Left colon (tissue), 2 donors: ENCODE measurements at regions not wholly inside any gene's neighbourhood (a gene's known extent, or its start where the extent isn't known, plus 50 kb on each side); places are given as distances from the start of the nearest gene placed in this dataset.
A peak's percentile ranks its signal among the peaks of the same experiment; 100 is the strongest.

Source experiments
- ATAC-seq: fragments of 200-7000 bp; cut with Tn5 transposase; one replicate; pipeline ENCODE4 v1.9.1; 2020; ENCODE audit warnings: mild to moderate bottlenecking, moderate library complexity
- DNase-seq, 2 donors: peaks; one replicate each; pipeline ENCODE4 v3.0.0-alpha.2; 2020
- intact Hi-C, 2 donors: fragments of 100-400 bp; cut with DNase I in 1 of 2; cut with micrococcal nuclease in 1 of 2; formaldehyde crosslinking; loops; one replicate each; pipeline versions ENCODE4 v1.11.2 to v1.14.0; 2022; cut with DNase I, micrococcal nuclease
- donor health status: DM: no; HTN: no; CAD: no.
- donor health status: DM: yes; HTN: yes; CAD: no.

DNA sequence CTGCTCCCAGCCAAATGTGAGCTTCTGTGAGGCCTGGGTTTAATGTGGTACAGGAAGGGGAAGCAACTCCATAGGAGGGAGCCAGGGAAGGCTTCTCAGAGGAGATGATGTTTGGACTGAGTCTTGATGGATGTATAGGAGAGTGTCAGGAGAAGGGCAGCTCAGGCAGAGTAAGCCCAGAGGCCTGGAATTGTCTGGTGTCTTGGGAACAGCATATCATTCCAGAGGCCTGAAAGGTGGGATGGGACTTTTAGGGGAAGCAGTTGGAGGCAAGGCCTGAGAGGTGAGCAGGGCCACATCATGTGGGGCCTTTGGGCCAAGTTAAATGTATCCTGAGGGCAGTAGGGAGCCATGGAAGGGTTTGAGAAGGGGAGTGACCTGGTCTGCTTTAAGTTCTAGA, 148.6 kb upstream of the WNT4 start:
- no peak for DNase-seq
- intact Hi-C loops: no loop called here
- no peak for ATAC-seq

GRCh38 chr1:22292011-22292788, 149.3 kb upstream of the WNT4 start:
- ATAC-seq: peak; percentile 54
- intact Hi-C loops: no loop called here

GRCh38 chr1:22295396-22295795, 152.5 kb upstream of the WNT4 start:
- intact Hi-C loops: no loop called here
- DNase-seq (no peak), ATAC-seq (no peak)

More at GRCh38 chr1:22292011-22292788, 149.3 kb upstream of the WNT4 start:
- no peak for DNase-seq

GRCh38 chr1:22295856-22296255, 153.0 kb upstream of the WNT4 start:
- no peak for DNase-seq
- ATAC-seq: no peak
- intact Hi-C loops: no loop called here

DNA sequence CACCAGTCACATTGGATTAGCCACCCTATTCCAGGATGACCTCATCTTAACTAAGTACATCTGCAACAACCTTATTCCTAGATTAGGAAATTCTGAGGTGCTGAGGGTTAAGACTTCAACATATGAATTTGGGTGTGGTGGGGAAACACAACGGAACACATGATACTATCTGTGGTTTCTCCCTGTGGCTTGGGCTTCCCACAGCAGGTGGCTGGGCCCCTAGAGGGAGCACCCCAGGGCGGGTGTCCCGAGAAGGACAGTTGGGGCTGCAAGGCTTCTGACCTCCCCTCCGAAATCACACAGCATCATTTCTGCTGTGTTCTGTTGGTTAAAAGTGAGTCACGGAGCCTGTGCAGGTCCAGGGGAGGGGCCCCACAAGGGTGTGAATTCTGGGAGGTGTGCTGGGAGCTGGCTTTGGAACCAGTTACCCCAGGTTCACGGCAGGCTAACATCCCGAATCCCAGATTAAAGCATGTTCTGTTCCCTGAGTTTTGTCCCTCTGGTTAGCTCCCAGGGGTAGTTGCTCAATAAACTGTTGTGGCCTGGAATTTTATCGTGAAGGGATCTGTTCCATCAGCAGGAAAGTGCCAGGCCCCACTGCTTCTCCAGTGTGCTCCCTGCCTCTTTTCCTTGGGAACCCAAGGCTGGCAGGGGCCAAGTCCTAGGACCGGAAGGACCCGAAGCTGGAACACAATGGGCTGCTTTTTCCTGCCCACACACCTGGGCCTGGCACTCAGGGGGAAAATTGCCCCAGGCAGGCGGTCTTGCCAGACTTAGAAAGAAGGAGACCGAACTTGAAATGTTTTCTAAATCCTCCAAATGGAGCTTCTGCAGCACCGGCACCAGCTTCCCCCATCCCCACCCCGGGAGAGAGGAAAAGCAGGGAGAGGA, 154.0 kb upstream of the WNT4 start:
- ATAC-seq: no peak
- intact Hi-C loops: no loop called here
- no peak for DNase-seq

DNA sequence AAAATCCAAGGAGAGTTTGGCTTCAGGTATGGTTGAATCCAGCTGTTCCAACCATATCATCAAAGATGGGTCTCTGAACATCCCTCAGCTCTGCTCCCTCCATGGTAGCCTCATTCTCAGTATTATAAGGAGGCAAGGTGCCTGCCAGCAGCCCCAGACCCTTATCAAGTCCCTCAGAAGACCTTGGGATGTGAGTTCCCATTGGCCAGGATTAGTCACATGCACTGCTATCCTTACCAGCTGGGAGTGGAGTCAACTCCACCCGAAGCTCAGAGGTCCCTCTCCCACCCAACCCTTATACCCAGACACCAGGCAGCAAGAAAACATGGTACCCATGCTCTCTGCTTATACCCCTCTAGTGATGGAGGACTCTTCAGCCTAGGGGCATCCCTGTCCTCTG, 153.7 kb upstream of the ZBTB40 start:
- DNase-seq (no peak), ATAC-seq (no peak)
- intact Hi-C loops: no loop called here

DNA sequence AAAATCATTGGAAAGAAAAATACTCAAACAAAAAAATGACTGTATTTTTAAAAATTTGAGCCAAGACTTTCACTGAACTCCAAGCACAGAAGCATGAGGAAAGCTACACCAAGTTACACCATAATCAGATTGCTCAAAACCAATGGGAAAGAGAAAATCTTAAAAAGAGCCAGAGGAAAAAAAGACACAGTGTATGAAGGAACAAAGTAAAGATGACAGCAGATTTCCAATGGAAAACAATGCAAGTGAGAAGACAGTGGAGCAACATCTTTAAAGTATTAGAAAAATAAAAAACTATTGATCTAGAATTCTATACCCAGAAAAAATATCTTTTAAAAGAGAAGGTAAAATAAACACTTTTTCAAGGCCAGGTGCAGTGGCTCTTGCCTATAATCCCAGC, 147.8 kb upstream of the ZBTB40 start:
- ATAC-seq: no peak
- no peak for DNase-seq
- intact Hi-C loops: no loop called here

GRCh38 chr1:22309572-22309971, 142.1 kb upstream of the ZBTB40 start:
- DNase-seq (no peak), ATAC-seq (no peak)
- intact Hi-C loops: no loop called here

GRCh38 chr1:22311461-22311860, 140.2 kb upstream of the ZBTB40 start:
- intact Hi-C loops: no loop called here
- DNase-seq: no peak
- ATAC-seq: no peak

DNA sequence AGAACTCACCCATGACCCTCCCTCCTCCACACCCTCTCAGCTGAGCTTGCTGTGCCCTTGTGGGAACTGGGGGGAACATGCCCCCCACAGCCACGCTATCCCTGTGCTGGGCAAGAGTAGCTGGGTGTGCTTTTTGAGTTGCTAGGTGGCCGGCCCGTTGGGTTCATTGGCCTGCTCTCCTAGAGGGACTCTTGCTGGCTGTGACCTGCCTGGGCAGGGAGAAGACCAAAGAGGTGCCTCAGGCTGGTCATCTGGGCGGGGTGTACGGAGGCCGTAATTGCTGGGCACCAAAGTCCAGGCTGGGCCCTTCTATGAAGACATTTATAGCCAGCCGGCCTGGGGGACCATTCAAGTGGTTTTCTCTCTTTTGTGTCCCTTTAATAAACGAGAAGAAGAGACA, 138.3 kb upstream of the ZBTB40 start:
- no peak for DNase-seq
- no peak for ATAC-seq
- intact Hi-C loops: no loop called here

DNA sequence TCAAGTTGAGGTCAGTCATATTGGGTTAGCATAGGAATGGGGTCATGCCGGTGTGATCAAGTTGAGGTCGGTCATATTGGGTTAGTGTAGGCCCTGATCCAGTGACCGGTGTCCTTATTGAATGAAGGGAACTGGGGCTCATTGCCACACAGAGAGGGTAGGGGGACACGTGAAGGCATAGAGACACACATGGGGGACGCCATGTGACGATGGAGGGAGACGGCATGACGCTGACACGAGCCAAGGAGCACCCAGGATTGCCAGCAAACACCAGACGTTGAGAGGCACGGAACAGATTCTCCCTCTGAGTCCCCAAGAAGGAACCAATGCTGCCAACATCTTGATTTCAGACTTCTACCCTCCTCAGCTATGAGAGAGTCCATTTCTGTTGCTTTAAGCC, 136.9 kb upstream of the ZBTB40 start:
- no peak for ATAC-seq
- no peak for DNase-seq
- intact Hi-C loops: no loop called here

DNA sequence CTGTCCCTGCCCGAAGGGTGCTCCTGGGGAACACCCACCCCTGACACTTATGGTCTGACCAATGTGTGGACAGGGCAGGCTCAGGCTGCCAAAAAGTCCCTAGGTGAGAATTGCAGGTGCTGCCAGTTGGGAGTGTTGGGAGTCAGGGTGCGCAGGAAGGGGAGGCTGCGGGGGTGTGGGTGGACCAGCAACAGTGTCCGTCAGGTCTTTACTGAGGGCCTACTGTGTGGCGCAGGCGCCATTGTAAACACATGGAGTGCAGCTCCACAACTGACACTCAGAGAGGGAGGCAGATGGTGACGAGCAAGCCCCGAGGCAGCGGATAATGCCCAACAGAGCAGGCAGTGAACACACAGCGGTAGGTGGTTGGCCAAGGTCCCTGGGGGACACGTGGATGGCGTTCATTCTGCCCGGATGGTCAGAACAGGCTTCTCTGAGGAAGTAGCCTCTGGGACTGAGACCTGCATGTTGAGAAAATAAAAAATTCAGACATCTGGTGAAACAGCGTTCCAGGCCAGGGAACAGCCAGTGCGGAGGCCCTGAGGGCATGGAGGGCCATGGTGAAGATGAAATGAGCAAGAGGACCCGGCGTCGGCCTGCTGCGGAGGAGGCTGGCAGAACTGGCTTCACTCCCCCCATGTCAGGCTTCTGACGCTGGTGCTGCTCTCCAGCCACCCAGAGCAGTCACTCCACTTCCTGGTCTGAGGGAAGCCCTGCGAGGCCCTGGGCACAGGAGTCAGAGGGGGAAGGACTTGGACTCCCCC, 136.2 kb upstream of the ZBTB40 start:
- ATAC-seq: no peak
- intact Hi-C loops: no loop called here
- DNase-seq: no peak

- intact Hi-C loops: no loop called here
- ATAC-seq: no peak
Measured at GRCh38 chr1:22317231-22317919, 134.3 kb upstream of the ZBTB40 start.

GRCh38 chr1:22317920-22318243, 133.8 kb upstream of the ZBTB40 start:
- ATAC-seq: no peak

More at GRCh38 chr1:22317231-22317919, 134.3 kb upstream of the ZBTB40 start:
- DNase-seq: peak in 1 of 2 donors; percentile 20

GRCh38 chr1:22318279-22318981, 133.2 kb upstream of the ZBTB40 start:
- intact Hi-C loops: no loop called here
- ATAC-seq (no peak), DNase-seq (no peak)

More at GRCh38 chr1:22317920-22318243, 133.8 kb upstream of the ZBTB40 start:
- DNase-seq: no peak
- intact Hi-C loops: no loop called here

DNA sequence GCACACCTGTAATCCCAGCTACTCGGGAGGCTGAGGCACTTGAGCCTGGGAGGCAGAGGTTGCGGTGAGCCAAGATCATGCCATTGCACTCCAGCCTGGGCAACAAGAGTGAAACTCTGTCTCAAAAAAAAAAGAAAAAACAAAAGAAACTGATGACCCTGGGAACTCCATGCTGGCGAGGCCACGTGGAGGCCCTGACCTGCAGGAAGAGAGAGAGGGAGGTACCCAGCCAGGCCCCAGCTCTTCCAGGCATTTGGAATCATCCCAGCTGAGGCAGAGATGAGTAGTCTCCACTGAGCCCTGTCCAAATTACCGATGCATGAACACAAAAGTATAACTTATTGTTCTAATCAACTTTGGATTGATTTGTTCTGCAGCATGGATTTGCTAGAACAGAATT, 132.0 kb upstream of the ZBTB40 start:
- ATAC-seq: no peak
- intact Hi-C loops: no loop called here
- no peak for DNase-seq

- ATAC-seq (no peak), DNase-seq (no peak)
- intact Hi-C loops: no loop called here
Measured at GRCh38 chr1:22320587-22321344, 130.9 kb upstream of the ZBTB40 start.

DNA sequence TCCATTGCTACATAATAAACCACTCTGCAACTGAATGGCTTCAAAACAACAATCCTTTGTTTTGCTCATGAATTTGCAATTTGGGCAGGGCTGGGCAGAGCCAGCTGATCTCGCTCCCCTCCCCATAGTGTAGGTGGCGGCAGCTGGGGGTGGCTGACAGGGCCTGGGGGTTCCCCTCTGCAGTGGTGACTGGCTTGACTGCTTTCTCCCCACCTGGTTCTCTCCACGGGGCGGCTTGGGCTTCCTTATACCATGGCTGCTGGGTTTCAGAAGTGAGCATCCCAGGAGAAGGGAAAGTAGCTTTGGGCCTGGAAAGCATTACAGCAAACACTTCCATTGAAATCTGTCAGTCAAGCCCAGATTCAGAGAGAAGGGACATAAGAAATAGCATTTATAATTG, 129.7 kb upstream of the ZBTB40 start:
- no peak for ATAC-seq
- no peak for DNase-seq
- intact Hi-C loops: no loop called here
